Kidney epithelial cell (primary cell): ENCODE measurements at regions not wholly inside any gene's neighbourhood (a gene's known extent, or its start where the extent isn't known, plus 50 kb on each side); places are given as distances from the start of the nearest gene placed in this dataset.
"Not testable (repeated sequence)": the region's sequence is repeated elsewhere in the genome, so short reads cannot be mapped to it uniquely, and the experiment has no call there.

Experiments used
- DNase-seq: peaks from one replicate; pipeline ENCODE4 v3.0.0-alpha.2; 2010; ENCODE audit warnings: low read depth
- H3K27me3 ChIP-seq: 2 replicates; pipeline ENCODE4 v1.6.0; 2011; ENCODE audit warnings: low read length; ENCODE audit not compliant: control insufficient read depth, insufficient read depth
- H3K36me3 ChIP-seq: 2 replicates; pipeline ENCODE4 v1.5.1; 2011; ENCODE audit warnings: low read length; ENCODE audit not compliant: control insufficient read depth, insufficient read depth
- H3K4me3 ChIP-seq: 2 replicates; pipeline ENCODE4 v1.5.1; 2011; ENCODE audit warnings: low read depth, mild to moderate bottlenecking, control low read depth, low read length
- CTCF ChIP-seq: IDR thresholded peaks from 2 replicates; pipeline ENCODE4 v1.5.1; 2011; ENCODE audit warnings: mild to moderate bottlenecking, moderate library complexity, low read length, control low read depth, inconsistent platforms; ENCODE audit not compliant: insufficient read depth, poor library complexity, severe bottlenecking

- TF ChIP-seq CTCF, result no peak
- no peak overlapping the region for H3K4me3 ChIP-seq
- no peaks in the 10 kb centered on the region for H3K36me3 ChIP-seq
- no peak for DNase-seq
- no peaks in the 10 kb centered on the region for H3K27me3 ChIP-seq
Measured at GRCh38 chr14:53367644-53368026, 214.5 kb upstream of the DDHD1 start.

DNA sequence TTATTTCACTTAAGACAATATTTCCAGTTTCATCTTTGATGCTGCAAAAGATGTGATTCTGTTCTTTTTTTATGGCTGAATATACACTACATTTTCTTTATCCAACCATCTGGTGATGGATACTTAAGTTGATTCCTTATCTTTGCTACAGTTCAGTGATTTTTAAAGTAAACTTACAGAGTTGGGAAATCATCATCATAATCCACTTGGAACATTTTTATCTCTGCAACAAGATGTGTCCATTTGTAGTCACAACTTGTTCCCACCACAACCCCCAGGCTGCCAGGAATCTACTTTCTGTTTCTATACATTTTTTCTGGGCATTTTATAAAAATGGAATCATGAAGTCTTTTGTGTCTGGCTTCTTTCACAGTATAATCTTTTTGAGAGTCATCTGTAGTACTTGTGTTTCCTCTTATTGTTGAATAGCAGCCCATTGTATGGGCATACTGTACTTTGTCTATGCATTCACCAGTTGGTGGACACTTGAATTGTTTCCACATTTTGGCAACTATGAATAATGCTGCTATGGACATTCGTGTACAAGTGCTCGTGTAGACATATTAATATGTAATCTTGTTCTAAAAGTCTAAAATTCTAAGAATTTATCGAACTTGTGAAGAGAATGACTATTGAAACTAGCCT, 212.5 kb upstream of the DDHD1 start:
- TF ChIP-seq CTCF, result no peak
- no peaks in the 10 kb centered on the region for H3K36me3 ChIP-seq
- DNase-seq, result no peak

GRCh38 chr14:53362916-53363315, 209.8 kb upstream of the DDHD1 start:
- H3K4me3 ChIP-seq, DNase-seq, H3K36me3 ChIP-seq, H3K27me3 ChIP-seq: not testable (repeated sequence)

More for the DNA sequence above, 212.5 kb upstream of the DDHD1 start:
- Histone ChIP-seq H3K27me3 (no peaks in the 10 kb centered on the region), H3K4me3 (no peak overlapping the region)

GRCh38 chr14:53360829-53361228, 207.7 kb upstream of the DDHD1 start:
- TF ChIP-seq CTCF, result no peak
- Histone ChIP-seq H3K36me3 (no peaks in the 10 kb centered on the region), H3K27me3 (no peaks in the 10 kb centered on the region), H3K4me3 (no peak overlapping the region)
- DNase-seq, result no peak

- DNase-seq, result no peak
- Histone ChIP-seq H3K4me3 (no peak overlapping the region), H3K27me3 (no peaks in the 10 kb centered on the region), H3K36me3 (no peaks in the 10 kb centered on the region)
- TF ChIP-seq CTCF, result no peak
Measured at GRCh38 chr14:53358166-53358565, 205.0 kb upstream of the DDHD1 start.

- DNase-seq, result no peak
- no peak for TF ChIP-seq CTCF
- Histone ChIP-seq H3K4me3 (no peak overlapping the region), H3K36me3 (no peaks in the 10 kb centered on the region), H3K27me3 (no peaks in the 10 kb centered on the region)
Measured at GRCh38 chr14:53356361-53357150, 203.4 kb upstream of the DDHD1 start.
